ENCODE measurements at regions not wholly inside any gene's neighbourhood (a gene's known extent, or its start where the extent isn't known, plus 50 kb on each side); places are given as distances from the start of the nearest gene placed in this dataset.

- TF ChIP-seq, protein P1, sequence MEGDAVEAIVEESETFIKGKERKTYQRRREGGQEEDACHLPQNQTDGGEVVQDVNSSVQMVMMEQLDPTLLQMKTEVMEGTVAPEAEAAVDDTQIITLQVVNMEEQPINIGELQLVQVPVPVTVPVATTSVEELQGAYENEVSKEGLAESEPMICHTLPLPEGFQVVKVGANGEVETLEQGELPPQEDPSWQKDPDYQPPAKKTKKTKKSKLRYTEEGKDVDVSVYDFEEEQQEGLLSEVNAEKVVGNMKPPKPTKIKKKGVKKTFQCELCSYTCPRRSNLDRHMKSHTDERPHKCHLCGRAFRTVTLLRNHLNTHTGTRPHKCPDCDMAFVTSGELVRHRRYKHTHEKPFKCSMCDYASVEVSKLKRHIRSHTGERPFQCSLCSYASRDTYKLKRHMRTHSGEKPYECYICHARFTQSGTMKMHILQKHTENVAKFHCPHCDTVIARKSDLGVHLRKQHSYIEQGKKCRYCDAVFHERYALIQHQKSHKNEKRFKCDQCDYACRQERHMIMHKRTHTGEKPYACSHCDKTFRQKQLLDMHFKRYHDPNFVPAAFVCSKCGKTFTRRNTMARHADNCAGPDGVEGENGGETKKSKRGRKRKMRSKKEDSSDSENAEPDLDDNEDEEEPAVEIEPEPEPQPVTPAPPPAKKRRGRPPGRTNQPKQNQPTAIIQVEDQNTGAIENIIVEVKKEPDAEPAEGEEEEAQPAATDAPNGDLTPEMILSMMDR (IDR thresholded peaks at IDR 0.05), result no peak
- no peak for TF ChIP-seq POLR2A (IDR thresholded peaks at IDR 0.05)
Observed at GRCh38 chr7:49376817-49377375, 396.5 kb upstream of the VWC2 start.

All from heart left ventricle (tissue), 13 donors.